Natural killer cell (primary cell): ENCODE measurements at regions not wholly inside any gene's neighbourhood (a gene's known extent, or its start where the extent isn't known, plus 50 kb on each side); places are given as distances from the start of the nearest gene placed in this dataset.
A peak's percentile ranks its signal among the peaks of the same experiment; 100 is the strongest.

Experiments used
- ATAC-seq, 3 donors: fragments of 150-1000 bp in 2 of 3; fragments of 200-7000 bp in 1 of 3; cut with Tn5 transposase; 1 replicate in 1 of 3; 2 replicates in 2 of 3; pipeline ENCODE4 v1.10.0; 2021; ENCODE audit warnings: mild to moderate bottlenecking in 2 of 3, moderate library complexity in 2 of 3
- DNase-seq, 2 donors: peaks; one replicate each; pipeline versions ENCODE4 v3.0.0 to v3.0.0-alpha.2; 2013 to 2021; ENCODE audit warnings: mixed read lengths in 1 of 2
- H3K27ac ChIP-seq: one replicate; pipeline ENCODE4 v1.5.1; 2013; ENCODE audit warnings: mild to moderate bottlenecking, low read length
- H3K27me3 ChIP-seq: one replicate; pipeline ENCODE4 v1.6.1; 2013; ENCODE audit warnings: low read length; ENCODE audit not compliant: control insufficient read depth, insufficient read depth
- H3K36me3 ChIP-seq: one replicate; pipeline ENCODE4 v1.6.1; 2013; ENCODE audit warnings: low read length; ENCODE audit not compliant: control insufficient read depth, insufficient read depth
- H3K4me1 ChIP-seq: one replicate; pipeline ENCODE4 v1.6.1; 2013; ENCODE audit warnings: low read length; ENCODE audit not compliant: control insufficient read depth, insufficient read depth
- H3K4me3 ChIP-seq: one replicate; pipeline ENCODE4 v1.5.1; 2013; ENCODE audit warnings: low read length
- H3K9me3 ChIP-seq: one replicate; pipeline ENCODE4 v1.6.1; 2013; ENCODE audit warnings: low read length; ENCODE audit not compliant: control insufficient read depth, insufficient read depth
- H3K27ac Mint-ChIP-seq, 2 donors: one replicate each; pipeline ENCODE4 v1.8.0; 2022; ENCODE audit warnings: mild to moderate bottlenecking in 2 of 2, mixed read lengths in 2 of 2, moderate library complexity in 1 of 2
- H3K27me3 Mint-ChIP-seq, 2 donors: one replicate each; pipeline ENCODE4 v1.8.0; 2022; ENCODE audit warnings: low read depth in 2 of 2, mixed read lengths in 2 of 2
- H3K36me3 Mint-ChIP-seq: one replicate; pipeline ENCODE4 v1.8.0; 2022; ENCODE audit warnings: mixed read lengths
- H3K4me1 Mint-ChIP-seq, 2 donors: one replicate each; pipeline ENCODE4 v1.8.0; 2022; ENCODE audit warnings: mixed read lengths in 2 of 2
- H3K4me3 Mint-ChIP-seq: one replicate; pipeline ENCODE4 v1.8.0; 2022; ENCODE audit warnings: mild to moderate bottlenecking, moderate library complexity, mixed read lengths
- H3K9me3 Mint-ChIP-seq, 2 donors: one replicate each; pipeline ENCODE4 v1.8.0; 2022; ENCODE audit warnings: mixed read lengths in 2 of 2
- WGBS: methylation state at CpG from one replicate; pipeline ENCODE4 v1.1.7; 2013; ENCODE audit warnings: missing lambda C conversion rate; ENCODE audit not compliant: insufficient coverage; 5-methylcytosine and 5-hydroxymethylcytosine counted together
- intact Hi-C: fragments of 100-400 bp; cut with micrococcal nuclease; formaldehyde crosslinking; loops from one replicate; pipeline ENCODE4 v1.14.2; 2022
- TF ChIP-seq, protein P1 (sequence below): fragments of 200-600 bp; IDR thresholded peaks from one replicate; pipeline ENCODE4 v1.8.0; 2022; ENCODE audit warnings: antibody characterized with exemption

DNA sequence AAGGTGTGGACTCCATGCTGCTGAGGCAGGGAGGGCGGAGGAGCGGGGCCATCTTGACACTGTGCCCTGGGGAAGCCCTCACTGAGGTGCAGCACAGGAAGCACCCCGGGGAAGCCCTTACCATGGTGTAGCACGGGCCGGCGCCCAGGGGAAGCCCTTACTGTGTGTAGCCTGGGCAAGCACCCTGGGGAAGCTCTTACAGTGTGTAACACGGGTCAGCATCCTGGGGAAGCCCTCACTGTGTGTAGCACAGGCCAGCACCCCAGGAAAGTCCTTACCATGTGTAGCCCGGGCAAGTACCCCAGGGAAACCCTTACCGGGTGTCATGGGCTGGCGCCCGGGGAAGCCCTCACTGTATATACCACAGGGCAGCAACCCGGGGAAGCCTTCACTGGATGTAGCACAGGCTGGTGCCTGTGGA lies 62.6 kb upstream of the ZNF354B start:
- Mint-ChIP-seq H3K4me3 (no peak overlapping the region), H3K9me3 (peaks cover 0 to 2% of the 10 kb centered on the region in 2 donors), H3K27me3 (peaks cover 0 to 6% of the 10 kb centered on the region in 2 donors), H3K36me3 (no peaks in the 10 kb centered on the region), H3K27ac (no peak overlapping the region), H3K4me1 (no peaks in the 10 kb centered on the region)
- intact Hi-C loops, result no loop called here
- TF ChIP-seq, protein P1, sequence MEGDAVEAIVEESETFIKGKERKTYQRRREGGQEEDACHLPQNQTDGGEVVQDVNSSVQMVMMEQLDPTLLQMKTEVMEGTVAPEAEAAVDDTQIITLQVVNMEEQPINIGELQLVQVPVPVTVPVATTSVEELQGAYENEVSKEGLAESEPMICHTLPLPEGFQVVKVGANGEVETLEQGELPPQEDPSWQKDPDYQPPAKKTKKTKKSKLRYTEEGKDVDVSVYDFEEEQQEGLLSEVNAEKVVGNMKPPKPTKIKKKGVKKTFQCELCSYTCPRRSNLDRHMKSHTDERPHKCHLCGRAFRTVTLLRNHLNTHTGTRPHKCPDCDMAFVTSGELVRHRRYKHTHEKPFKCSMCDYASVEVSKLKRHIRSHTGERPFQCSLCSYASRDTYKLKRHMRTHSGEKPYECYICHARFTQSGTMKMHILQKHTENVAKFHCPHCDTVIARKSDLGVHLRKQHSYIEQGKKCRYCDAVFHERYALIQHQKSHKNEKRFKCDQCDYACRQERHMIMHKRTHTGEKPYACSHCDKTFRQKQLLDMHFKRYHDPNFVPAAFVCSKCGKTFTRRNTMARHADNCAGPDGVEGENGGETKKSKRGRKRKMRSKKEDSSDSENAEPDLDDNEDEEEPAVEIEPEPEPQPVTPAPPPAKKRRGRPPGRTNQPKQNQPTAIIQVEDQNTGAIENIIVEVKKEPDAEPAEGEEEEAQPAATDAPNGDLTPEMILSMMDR, result no peak
- ATAC-seq, result peak in 1 of 3 donors; percentile 57
- Histone ChIP-seq H3K4me3 (no peak overlapping the region), H3K27ac (no peak overlapping the region), H3K27me3 (no peaks in the 10 kb centered on the region), H3K4me1 (no peaks in the 10 kb centered on the region), H3K9me3 (no peaks in the 10 kb centered on the region), H3K36me3 (no peaks in the 10 kb centered on the region)
- peak in 1 of 2 donors; percentile 13 for DNase-seq
- 61% methylated on average over 12 of the region's 12 CpGs for WGBS

DNA sequence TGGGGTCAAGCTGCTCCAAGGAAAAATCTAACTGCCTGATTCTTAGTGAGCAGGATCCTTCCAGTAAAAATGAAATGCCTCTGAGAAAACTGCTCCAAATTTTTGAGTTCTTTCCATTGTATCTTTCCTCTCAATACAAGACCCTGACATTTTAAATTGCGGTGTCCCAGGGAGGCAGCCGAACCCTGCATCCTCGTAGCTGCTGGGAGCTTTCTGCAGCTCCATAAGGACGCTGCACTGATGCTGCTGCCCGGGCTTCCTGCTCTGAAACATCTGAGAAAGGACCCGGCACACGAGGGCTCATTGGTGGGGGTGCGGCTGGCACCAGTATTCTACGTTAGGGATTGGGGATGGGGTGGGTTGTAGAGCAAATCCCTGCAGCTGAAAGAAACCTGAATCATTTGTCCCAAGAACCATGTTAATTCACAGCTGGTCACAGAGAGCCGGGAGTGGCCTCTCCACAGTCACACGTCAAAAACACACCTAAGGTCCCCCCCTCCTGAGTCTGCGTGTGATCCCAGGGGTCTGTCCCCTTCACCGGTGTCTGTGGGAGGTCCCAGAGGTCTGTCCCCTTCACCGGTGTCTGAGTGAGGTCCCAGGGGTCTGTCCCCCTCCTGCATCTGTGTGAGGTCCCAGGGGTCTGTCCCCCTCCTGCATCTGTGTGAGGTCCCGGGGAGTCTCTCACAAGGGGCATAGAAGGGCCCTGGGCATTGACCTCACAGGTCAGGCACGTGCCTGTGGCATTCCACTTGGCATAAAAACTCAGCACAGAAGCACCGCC lies 63.4 kb upstream of the ZNF354B start:
- Mint-ChIP-seq H3K9me3 (peaks cover 0 to 2% of the 10 kb centered on the region in 2 donors), H3K27me3 (peaks cover 0 to 5% of the 10 kb centered on the region in 2 donors), H3K27ac (no peak overlapping the region), H3K36me3 (no peaks in the 10 kb centered on the region), H3K4me3 (no peak overlapping the region), H3K4me1 (no peaks in the 10 kb centered on the region)
- intact Hi-C loops, result no loop called here
- ATAC-seq, result no peak
- no peak for DNase-seq
- Histone ChIP-seq H3K4me3 (no peak overlapping the region), H3K27me3 (no peaks in the 10 kb centered on the region), H3K9me3 (no peaks in the 10 kb centered on the region), H3K36me3 (no peaks in the 10 kb centered on the region), H3K4me1 (no peaks in the 10 kb centered on the region), H3K27ac (no peak overlapping the region)
- 85% methylated on average over 17 of the region's 17 CpGs for WGBS
- TF ChIP-seq, protein P1, result no peak

DNA sequence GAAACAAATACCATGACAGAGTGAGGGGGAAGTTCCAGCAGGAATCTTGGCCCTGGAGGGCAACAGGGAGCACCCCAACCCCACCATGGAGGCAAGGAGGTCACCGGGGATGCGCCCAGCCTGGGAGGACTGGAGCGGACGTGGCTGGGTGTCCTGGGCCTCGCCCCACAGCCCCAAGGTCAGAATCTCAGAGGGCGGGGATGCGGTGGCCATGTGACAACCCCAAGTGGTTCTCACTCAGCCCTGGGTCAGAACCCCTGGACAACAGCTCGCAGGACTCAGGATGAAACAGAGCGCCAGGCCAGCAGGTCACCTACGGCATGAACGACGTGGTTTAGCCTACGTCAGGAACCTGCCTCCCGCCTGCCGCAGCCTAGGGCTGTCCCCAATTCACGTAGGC lies 64.0 kb upstream of the ZNF354A start:
- no peaks in the 10 kb centered on the region for H3K4me1 ChIP-seq
- no peaks in the 10 kb centered on the region for H3K9me3 ChIP-seq
- intact Hi-C loops, result no loop called here
- peaks cover 0 to 4% of the 10 kb centered on the region in 2 donors for H3K27me3 Mint-ChIP-seq
- H3K27ac ChIP-seq, result no peak overlapping the region
- no peaks in the 10 kb centered on the region for H3K27me3 ChIP-seq
- TF ChIP-seq, protein P1, result no peak
- no peaks in the 10 kb centered on the region for H3K36me3 ChIP-seq
- no peaks in the 10 kb centered on the region for H3K36me3 Mint-ChIP-seq
- WGBS, result 92% methylated on average over 16 of the region's 16 CpGs
- no peaks in the 10 kb centered on the region for H3K9me3 Mint-ChIP-seq
- H3K4me3 ChIP-seq, result no peak overlapping the region
- H3K4me3 Mint-ChIP-seq, result no peak overlapping the region
- no peaks in the 10 kb centered on the region for H3K4me1 Mint-ChIP-seq
- no peak overlapping the region for H3K27ac Mint-ChIP-seq
- ATAC-seq (no peak), DNase-seq (no peak)

DNA sequence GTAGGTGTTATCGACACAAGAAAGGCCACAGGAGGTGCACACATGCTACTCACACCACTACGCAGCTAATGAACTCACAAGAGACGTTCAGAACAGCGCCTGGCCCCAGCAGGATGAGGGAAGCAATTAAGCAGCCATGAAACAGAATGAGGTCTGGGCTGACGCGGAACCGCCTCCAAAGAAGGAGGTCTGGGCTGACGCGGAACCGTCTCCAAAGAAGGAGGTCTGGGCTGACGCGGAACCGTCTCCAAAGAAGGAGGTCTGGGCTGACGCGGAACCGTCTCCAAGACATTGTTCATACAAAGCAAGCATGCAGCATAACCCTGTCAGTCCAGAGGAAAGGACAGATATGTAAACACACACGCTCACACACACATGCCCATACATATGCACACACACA lies 63.2 kb upstream of the ZNF354A start:
- Histone ChIP-seq H3K9me3 (no peaks in the 10 kb centered on the region), H3K4me1 (no peaks in the 10 kb centered on the region), H3K4me3 (no peak overlapping the region), H3K27ac (no peak overlapping the region), H3K27me3 (no peaks in the 10 kb centered on the region), H3K36me3 (no peaks in the 10 kb centered on the region)
- no peak overlapping the region for H3K4me3 Mint-ChIP-seq
- H3K36me3 Mint-ChIP-seq, result no peaks in the 10 kb centered on the region
- DNase-seq (no peak), ATAC-seq (no peak)
- 94% methylated on average over 17 of the region's 17 CpGs for WGBS
- H3K9me3 Mint-ChIP-seq, result no peaks in the 10 kb centered on the region
- TF ChIP-seq, protein P1, result no peak
- H3K4me1 Mint-ChIP-seq, result no peaks in the 10 kb centered on the region
- intact Hi-C loops, result no loop called here
- H3K27me3 Mint-ChIP-seq, result peaks cover 0 to 4% of the 10 kb centered on the region in 2 donors
- H3K27ac Mint-ChIP-seq, result no peak overlapping the region
